Bronchial epithelial cell (primary cell): ENCODE measurements at regions not wholly inside any gene's neighbourhood (a gene's known extent, or its start where the extent isn't known, plus 50 kb on each side); places are given as distances from the start of the nearest gene placed in this dataset.

Source experiments
- DNase-seq: peaks from one replicate; pipeline ENCODE4 v3.0.0-alpha.2; 2010; ENCODE audit warnings: low read depth
- FAIRE-seq: peaks from 2 replicates; lab custom pipeline; 2011; peaks lifted over from hg19 to GRCh38; lab: Jason Lieb, UNC
- H3K27me3 ChIP-seq: 2 replicates; pipeline ENCODE4 v1.5.1; 2011; ENCODE audit warnings: low read length; ENCODE audit not compliant: control insufficient read depth, insufficient read depth
- H3K36me3 ChIP-seq: 2 replicates; pipeline ENCODE4 v1.5.1; 2011; ENCODE audit warnings: low read length; ENCODE audit not compliant: control insufficient read depth, insufficient read depth
- H3K4me3 ChIP-seq: 2 replicates; pipeline ENCODE4 v1.5.1; 2011; ENCODE audit warnings: mild to moderate bottlenecking, low read depth, low read length, control low read depth
- CTCF ChIP-seq: IDR thresholded peaks from 2 replicates; pipeline ENCODE4 v1.5.1; 2011; ENCODE audit warnings: mild to moderate bottlenecking, moderate library complexity, low read length, control low read depth, inconsistent platforms; ENCODE audit not compliant: insufficient read depth, severe bottlenecking

GRCh38 chr11:23976841-23977271 lies 520.0 kb upstream of the LUZP2 start:
- DNase-seq, result no peak
- H3K36me3 ChIP-seq, result no peaks in the 10 kb centered on the region
- no peaks in the 10 kb centered on the region for H3K27me3 ChIP-seq
- TF ChIP-seq CTCF, result no peak
- no peak for FAIRE-seq
- no peak overlapping the region for H3K4me3 ChIP-seq

GRCh38 chr11:23988381-23989006 lies 508.4 kb upstream of the LUZP2 start:
- Histone ChIP-seq H3K4me3 (no peak overlapping the region), H3K36me3 (no peaks in the 10 kb centered on the region), H3K27me3 (no peaks in the 10 kb centered on the region)
- TF ChIP-seq CTCF, result no peak
- DNase-seq (peak; percentile 17), FAIRE-seq (no peak)

GRCh38 chr11:23990346-23991164 lies 506.3 kb upstream of the LUZP2 start:
- no peak overlapping the region for H3K4me3 ChIP-seq
- H3K27me3 ChIP-seq, result no peaks in the 10 kb centered on the region
- no peak for TF ChIP-seq CTCF
- no peak for FAIRE-seq
- H3K36me3 ChIP-seq, result no peaks in the 10 kb centered on the region
- DNase-seq, result peak; percentile 12

- Histone ChIP-seq H3K4me3 (no peak overlapping the region), H3K27me3 (no peaks in the 10 kb centered on the region), H3K36me3 (no peaks in the 10 kb centered on the region)
- DNase-seq (no peak), FAIRE-seq (no peak)
- no peak for TF ChIP-seq CTCF
These were observed 505.7 kb upstream of the LUZP2 start for GRCh38 chr11:23991165-23991539.

- H3K4me3 ChIP-seq, result no peak overlapping the region
- H3K27me3 ChIP-seq, result no peaks in the 10 kb centered on the region
- no peak for TF ChIP-seq CTCF
- H3K36me3 ChIP-seq, result no peaks in the 10 kb centered on the region
- no peak for FAIRE-seq
- DNase-seq, result peak; percentile 47
These were observed 501.0 kb upstream of the LUZP2 start for GRCh38 chr11:23995891-23996290.

- no peak for DNase-seq
- no peak for FAIRE-seq
- TF ChIP-seq CTCF, result no peak
- Histone ChIP-seq H3K4me3 (no peak overlapping the region), H3K27me3 (no peaks in the 10 kb centered on the region), H3K36me3 (no peaks in the 10 kb centered on the region)
These were observed 499.5 kb upstream of the LUZP2 start for GRCh38 chr11:23997356-23997755.
